RWPE2 (cell line): ENCODE measurements at regions not wholly inside any gene's neighbourhood (a gene's known extent, or its start where the extent isn't known, plus 50 kb on each side); places are given as distances from the start of the nearest gene placed in this dataset.
A peak's percentile ranks its signal among the peaks of the same experiment; 100 is the strongest.

Experiments used
- ATAC-seq: fragments of 200-7000 bp; cut with Tn5 transposase; 3 replicates; pipeline ENCODE4 v1.9.1; 2021; ENCODE audit warnings: low read depth
- DNase-seq: peaks from one replicate; pipeline ENCODE4 v3.0.0-alpha.2; 2020; ENCODE audit warnings: low spot score
- H3K27ac ChIP-seq: fragments of 450-650 bp; 2 replicates; pipeline ENCODE4 v1.5.1; 2017; ENCODE audit warnings: mild to moderate bottlenecking; ENCODE audit not compliant: poor library complexity, severe bottlenecking
- H3K27me3 ChIP-seq: fragments of 250-450 bp; sonication (Bioruptor Pico); 2 replicates; pipeline ENCODE4 v1.5.1; 2021; ENCODE audit warnings: mild to moderate bottlenecking, moderate library complexity; ENCODE audit not compliant: insufficient read depth, poor library complexity, severe bottlenecking
- H3K36me3 ChIP-seq: fragments of 250-450 bp; sonication (Bioruptor Pico); 2 replicates; pipeline ENCODE4 v1.5.1; 2020; ENCODE audit warnings: low read depth, mild to moderate bottlenecking, moderate library complexity
- H3K4me1 ChIP-seq: fragments of 250-450 bp; sonication (Bioruptor Pico); 2 replicates; pipeline ENCODE4 v1.5.1; 2021; ENCODE audit warnings: mild to moderate bottlenecking, moderate library complexity; ENCODE audit not compliant: insufficient read depth, poor library complexity, severe bottlenecking
- H3K4me3 ChIP-seq: fragments of 250-450 bp; sonication (Bioruptor Pico); 2 replicates; pipeline ENCODE4 v1.5.1; 2021; ENCODE audit warnings: mild to moderate bottlenecking, moderate library complexity; ENCODE audit not compliant: severe bottlenecking
- H3K9me3 ChIP-seq: fragments of 250-450 bp; sonication (Bioruptor Pico); 2 replicates; pipeline ENCODE4 v1.5.1; 2021; ENCODE audit warnings: mild to moderate bottlenecking, moderate library complexity; ENCODE audit not compliant: severe bottlenecking
- CTCF ChIP-seq: fragments of 450-650 bp; IDR thresholded peaks from one replicate; pipeline ENCODE4 v1.5.1; 2017; ENCODE audit warnings: mild to moderate bottlenecking, moderate library complexity; ENCODE audit not compliant: poor library complexity, severe bottlenecking

GRCh38 chr2:7722212-7722910 is 805.1 kb downstream of the RNF144A start:
- ATAC-seq: no peak
- H3K36me3 ChIP-seq: no peaks in the 10 kb centered on the region

GRCh38 chr2:7724336-7724735 is 807.1 kb downstream of the RNF144A start:
- Histone ChIP-seq H3K9me3 (no peaks in the 10 kb centered on the region), H3K27ac (no peak overlapping the region), H3K4me1 (no peaks in the 10 kb centered on the region), H3K36me3 (no peaks in the 10 kb centered on the region), H3K4me3 (no peak overlapping the region), H3K27me3 (no peaks in the 10 kb centered on the region)
- ATAC-seq (no peak), DNase-seq (no peak)
- TF ChIP-seq CTCF: no peak

More at GRCh38 chr2:7722212-7722910, 805.1 kb downstream of the RNF144A start:
- Histone ChIP-seq H3K4me3 (no peak overlapping the region), H3K4me1 (no peaks in the 10 kb centered on the region), H3K27ac (no peak overlapping the region), H3K27me3 (no peaks in the 10 kb centered on the region), H3K9me3 (no peaks in the 10 kb centered on the region)
- no peak for TF ChIP-seq CTCF
- DNase-seq: no peak

GRCh38 chr2:7725171-7725849 is 808.1 kb downstream of the RNF144A start:
- no peak for ATAC-seq
- peak; percentile 13 for TF ChIP-seq CTCF
- Histone ChIP-seq H3K36me3 (no peaks in the 10 kb centered on the region), H3K27me3 (no peaks in the 10 kb centered on the region), H3K9me3 (no peaks in the 10 kb centered on the region), H3K4me1 (no peaks in the 10 kb centered on the region), H3K4me3 (no peak overlapping the region), H3K27ac (no peak overlapping the region)
- DNase-seq: no peak

GRCh38 chr2:7725850-7726242 is 808.6 kb downstream of the RNF144A start:
- Histone ChIP-seq H3K4me3 (no peak overlapping the region), H3K4me1 (no peaks in the 10 kb centered on the region), H3K9me3 (no peaks in the 10 kb centered on the region), H3K27ac (no peak overlapping the region), H3K27me3 (no peaks in the 10 kb centered on the region), H3K36me3 (no peaks in the 10 kb centered on the region)
- ATAC-seq: no peak
- no peak for TF ChIP-seq CTCF
- no peak for DNase-seq

GRCh38 chr2:7726989-7727388 is 809.8 kb downstream of the RNF144A start:
- H3K9me3 ChIP-seq: no peaks in the 10 kb centered on the region
- no peaks in the 10 kb centered on the region for H3K27me3 ChIP-seq

More at GRCh38 chr2:7726989-7727388, 809.8 kb downstream of the RNF144A start:
- TF ChIP-seq CTCF: no peak
- Histone ChIP-seq H3K4me1 (no peaks in the 10 kb centered on the region), H3K36me3 (no peaks in the 10 kb centered on the region), H3K27ac (no peak overlapping the region), H3K4me3 (no peak overlapping the region)
- ATAC-seq (no peak), DNase-seq (no peak)
